Fibroblast of lung (primary cell): ENCODE measurements at regions not wholly inside any gene's neighbourhood (a gene's known extent, or its start where the extent isn't known, plus 50 kb on each side); places are given as distances from the start of the nearest gene placed in this dataset.

Experiments used
- EZH2 ChIP-seq: IDR thresholded peaks from 2 replicates; pipeline ENCODE4 v1.5.1; 2012; ENCODE audit warnings: low read length, control low read depth, mild to moderate bottlenecking; ENCODE audit errors: missing control alignments
- TF ChIP-seq, protein P1 (sequence below), 2 donors: IDR thresholded peaks in 1 of 2; conservative IDR thresholded peaks in 1 of 2; 1 replicate in 1 of 2; 2 replicates in 1 of 2; pipeline ENCODE4 v1.5.1; 2011 to 2012; ENCODE audit warnings: low read length in 2 of 2, control low read depth in 1 of 2, inconsistent platforms in 1 of 2, low read depth in 1 of 2, mild to moderate bottlenecking in 1 of 2

GRCh38 chr1:193589597-193590040 is 403.2 kb upstream of the B3GALT2 start:
- TF ChIP-seq, protein P1, sequence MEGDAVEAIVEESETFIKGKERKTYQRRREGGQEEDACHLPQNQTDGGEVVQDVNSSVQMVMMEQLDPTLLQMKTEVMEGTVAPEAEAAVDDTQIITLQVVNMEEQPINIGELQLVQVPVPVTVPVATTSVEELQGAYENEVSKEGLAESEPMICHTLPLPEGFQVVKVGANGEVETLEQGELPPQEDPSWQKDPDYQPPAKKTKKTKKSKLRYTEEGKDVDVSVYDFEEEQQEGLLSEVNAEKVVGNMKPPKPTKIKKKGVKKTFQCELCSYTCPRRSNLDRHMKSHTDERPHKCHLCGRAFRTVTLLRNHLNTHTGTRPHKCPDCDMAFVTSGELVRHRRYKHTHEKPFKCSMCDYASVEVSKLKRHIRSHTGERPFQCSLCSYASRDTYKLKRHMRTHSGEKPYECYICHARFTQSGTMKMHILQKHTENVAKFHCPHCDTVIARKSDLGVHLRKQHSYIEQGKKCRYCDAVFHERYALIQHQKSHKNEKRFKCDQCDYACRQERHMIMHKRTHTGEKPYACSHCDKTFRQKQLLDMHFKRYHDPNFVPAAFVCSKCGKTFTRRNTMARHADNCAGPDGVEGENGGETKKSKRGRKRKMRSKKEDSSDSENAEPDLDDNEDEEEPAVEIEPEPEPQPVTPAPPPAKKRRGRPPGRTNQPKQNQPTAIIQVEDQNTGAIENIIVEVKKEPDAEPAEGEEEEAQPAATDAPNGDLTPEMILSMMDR (conservative IDR thresholded peaks at IDR 0.05 in 1 of 2, IDR thresholded peaks at IDR 0.05 in 1 of 2; ENCODE audit: low read depth in 1 of 2, low read length in 2 of 2) = no peak
- no peak for TF ChIP-seq EZH2
